Activated T-cell treated with anti-CD3 and anti-CD28 coated beads, Interleukin-2, amount 50 U/mL, for 72 hours (primary cell): ENCODE measurements at regions not wholly inside any gene's neighbourhood (a gene's known extent, or its start where the extent isn't known, plus 50 kb on each side); places are given as distances from the start of the nearest gene placed in this dataset.
"Not testable (repeated sequence)": the region's sequence is repeated elsewhere in the genome, so short reads cannot be mapped to it uniquely, and the experiment has no call there.

Experiments used
- ATAC-seq, 2 donors: fragments of 150-1000 bp; cut with Tn5 transposase; replicated peaks in 1 of 2; 2 replicates each; pipeline ENCODE4 v1.10.0; 2021; ENCODE audit warnings: moderate library complexity in 2 of 2, mild to moderate bottlenecking in 1 of 2
- DNase-seq, 2 donors: peaks; one replicate each; pipeline ENCODE4 v3.0.0; 2021 to 2022; ENCODE audit warnings: mixed read lengths in 1 of 2
- H3K27ac Mint-ChIP-seq: one replicate; pipeline ENCODE4 v1.8.0; 2022; ENCODE audit warnings: mild to moderate bottlenecking, moderate library complexity, mixed read lengths
- H3K27me3 Mint-ChIP-seq: one replicate; pipeline ENCODE4 v1.8.0; 2022; ENCODE audit warnings: low read depth, mixed read lengths
- H3K36me3 Mint-ChIP-seq, 2 donors: one replicate each; pipeline ENCODE4 v1.8.0; 2022; ENCODE audit warnings: mixed read lengths in 2 of 2, mild to moderate bottlenecking in 1 of 2; ENCODE audit not compliant: insufficient read depth in 2 of 2
- H3K4me1 Mint-ChIP-seq: one replicate; pipeline ENCODE4 v1.8.0; 2022; ENCODE audit warnings: low read depth, mixed read lengths
- H3K4me3 Mint-ChIP-seq, 2 donors: one replicate each; pipeline ENCODE4 v1.8.0; 2022; ENCODE audit warnings: mild to moderate bottlenecking in 2 of 2, mixed read lengths in 2 of 2, moderate library complexity in 2 of 2
- H3K9me3 Mint-ChIP-seq, 2 donors: one replicate each; pipeline ENCODE4 v1.8.0; 2022; ENCODE audit warnings: mixed read lengths in 2 of 2

DNA sequence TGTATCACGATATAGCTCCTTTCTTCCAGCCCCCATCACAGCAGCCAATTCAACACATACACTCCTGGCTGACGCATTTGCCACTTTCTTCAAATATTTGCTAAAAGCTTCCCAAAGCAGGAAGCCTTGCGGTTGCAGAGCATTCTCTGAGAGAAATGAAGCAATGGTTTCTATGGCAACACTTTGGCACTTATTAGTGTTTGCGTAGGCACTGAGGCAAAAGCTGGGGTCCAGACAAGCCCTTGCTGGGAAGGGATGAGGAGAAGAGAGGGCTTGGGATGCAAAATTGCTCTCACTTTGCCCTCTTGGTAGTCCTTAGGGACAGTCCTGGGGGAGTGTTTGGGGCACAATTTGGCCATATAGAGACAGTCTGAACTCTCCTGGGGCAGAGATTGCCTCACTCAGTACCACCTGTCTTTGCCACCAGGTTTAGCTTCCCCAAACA, 55.0 kb upstream of the PAK3 start:
- Mint-ChIP-seq H3K9me3 (no peaks in the 10 kb centered on the region), H3K36me3 (no peaks in the 10 kb centered on the region), H3K27ac (no peak overlapping the region), H3K4me3 (no peak overlapping the region), H3K4me1 (no peaks in the 10 kb centered on the region), H3K27me3 (peaks cover 23% of the 10 kb centered on the region)
- ATAC-seq (no peak), DNase-seq (no peak)

- Mint-ChIP-seq H3K27ac (no peak overlapping the region), H3K9me3 (no peaks in the 10 kb centered on the region), H3K27me3 (peaks cover 25% of the 10 kb centered on the region), H3K4me3 (no peak overlapping the region), H3K4me1 (no peaks in the 10 kb centered on the region), H3K36me3 (no peaks in the 10 kb centered on the region)
- ATAC-seq: no peak
- no peak for DNase-seq
These were observed 55.5 kb upstream of the PAK3 start for GRCh38 chrX:111040377-111041017.

- no peaks in the 10 kb centered on the region for H3K36me3 Mint-ChIP-seq
- ATAC-seq: no peak
- no peaks in the 10 kb centered on the region for H3K9me3 Mint-ChIP-seq
- H3K27ac Mint-ChIP-seq: no peak overlapping the region
- peaks cover 30% of the 10 kb centered on the region for H3K27me3 Mint-ChIP-seq
- H3K4me1 Mint-ChIP-seq: no peaks in the 10 kb centered on the region
- H3K4me3 Mint-ChIP-seq: no peak overlapping the region
- DNase-seq: no peak
These were observed 56.4 kb upstream of the PAK3 start for GRCh38 chrX:111039606-111040005.

GRCh38 chrX:111035991-111036390, 60.0 kb upstream of the PAK3 start:
- ATAC-seq: no peak
- no peaks in the 10 kb centered on the region for H3K9me3 Mint-ChIP-seq
- H3K27me3 Mint-ChIP-seq: peaks cover 38% of the 10 kb centered on the region
- no peak for DNase-seq
- H3K36me3 Mint-ChIP-seq: no peaks in the 10 kb centered on the region
- H3K4me3 Mint-ChIP-seq: no peak overlapping the region
- H3K4me1 Mint-ChIP-seq: no peaks in the 10 kb centered on the region
- H3K27ac Mint-ChIP-seq: no peak overlapping the region

- Mint-ChIP-seq H3K27ac (no peak overlapping the region), H3K36me3 (no peaks in the 10 kb centered on the region), H3K4me3 (no peak overlapping the region), H3K27me3 (peaks cover 45% of the 10 kb centered on the region), H3K4me1 (no peaks in the 10 kb centered on the region), H3K9me3 (no peaks in the 10 kb centered on the region)
- DNase-seq (no peak), ATAC-seq (no peak)
These were observed 60.7 kb upstream of the PAK3 start for GRCh38 chrX:111035256-111035655.

DNA sequence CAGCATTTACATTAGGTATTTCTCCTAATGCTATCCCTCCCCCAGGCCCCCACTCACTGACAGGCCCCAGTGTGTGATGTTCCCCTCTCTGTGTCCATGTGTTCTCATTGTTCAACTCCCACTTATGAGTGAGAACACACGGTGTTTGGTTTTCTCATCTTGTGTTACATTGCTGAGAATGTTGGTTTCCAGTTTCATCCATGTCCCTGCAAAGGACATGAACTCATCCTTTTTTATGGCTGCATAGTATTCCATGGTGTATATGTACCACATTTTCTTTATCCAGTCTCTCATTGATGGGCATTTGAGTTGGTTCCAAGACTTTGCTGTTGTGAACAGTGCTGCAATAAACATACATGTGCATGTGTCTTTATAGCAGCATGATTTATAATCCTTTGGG, 73.0 kb upstream of the PAK3 start:
- H3K27ac Mint-ChIP-seq, H3K4me3 Mint-ChIP-seq, H3K4me1 Mint-ChIP-seq, H3K36me3 Mint-ChIP-seq, ATAC-seq, H3K9me3 Mint-ChIP-seq, DNase-seq: not testable (repeated sequence)
- peaks cover 54% of the 10 kb centered on the region for H3K27me3 Mint-ChIP-seq

DNA sequence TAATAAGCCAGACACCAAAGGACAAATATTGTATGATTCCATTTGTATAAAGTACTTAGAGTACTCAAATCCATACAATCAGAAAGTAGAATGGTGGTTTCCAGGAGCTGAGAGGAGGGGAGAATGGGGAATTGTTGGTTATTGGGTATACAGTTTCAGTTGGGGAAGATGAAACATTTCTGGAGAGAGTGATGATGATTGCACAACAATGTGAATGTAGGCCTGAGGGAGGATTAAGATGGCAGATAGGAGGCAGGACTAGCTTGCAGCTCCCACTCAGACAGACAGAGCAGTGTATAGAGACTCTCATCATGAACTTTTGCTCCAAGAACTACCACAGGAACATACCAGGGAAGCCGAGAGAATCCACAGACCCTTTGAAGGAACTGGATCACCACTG, 75.7 kb upstream of the PAK3 start:
- Mint-ChIP-seq H3K36me3 (peaks cover 0 to 1% of the 10 kb centered on the region in 2 donors), H3K4me3 (no peak overlapping the region), H3K27ac (no peak overlapping the region), H3K9me3 (peaks cover 0 to 2% of the 10 kb centered on the region in 2 donors), H3K27me3 (peaks cover 64% of the 10 kb centered on the region), H3K4me1 (no peaks in the 10 kb centered on the region)
- DNase-seq (no peak), ATAC-seq (no peak)

DNA sequence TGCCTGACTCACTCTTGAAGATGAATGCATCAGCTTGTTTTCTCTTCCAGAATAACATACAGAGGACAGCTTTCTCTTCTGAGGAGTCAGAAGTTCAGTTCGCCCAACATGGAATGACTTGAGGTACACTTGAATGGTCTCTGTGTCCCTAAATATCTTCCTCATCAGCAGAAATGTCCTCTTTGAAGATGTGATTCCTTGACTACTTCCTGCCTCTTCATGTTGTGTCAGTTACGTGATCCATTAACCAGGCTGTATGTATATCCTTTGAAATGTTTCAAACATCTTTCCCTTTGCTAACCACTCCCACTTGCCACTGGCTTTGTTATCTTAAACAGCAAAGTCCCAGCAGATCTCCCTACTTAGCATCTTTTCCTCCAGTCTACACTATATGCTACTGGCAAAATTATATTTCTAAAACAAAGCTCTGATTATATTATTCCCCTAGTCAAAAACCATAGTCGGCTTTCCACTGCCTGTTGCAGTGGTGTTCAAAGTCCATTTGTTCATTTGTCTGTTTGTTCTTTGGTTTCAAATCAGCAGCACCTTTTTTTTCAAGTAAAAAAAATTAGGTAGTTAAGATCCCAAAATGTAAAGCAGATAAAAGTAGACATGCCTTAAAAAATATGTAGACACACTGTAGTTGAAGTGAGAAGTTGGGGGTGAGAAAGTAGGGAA, 82.1 kb upstream of the PAK3 start:
- H3K36me3 Mint-ChIP-seq: no peaks in the 10 kb centered on the region
- no peak for ATAC-seq
- no peak overlapping the region for H3K4me3 Mint-ChIP-seq
- no peaks in the 10 kb centered on the region for H3K4me1 Mint-ChIP-seq
- DNase-seq: no peak
- no peak overlapping the region for H3K27ac Mint-ChIP-seq
- peaks cover 62% of the 10 kb centered on the region for H3K27me3 Mint-ChIP-seq
- H3K9me3 Mint-ChIP-seq: no peaks in the 10 kb centered on the region

GRCh38 chrX:111010111-111010510, 85.9 kb upstream of the PAK3 start:
- Mint-ChIP-seq H3K4me1 (no peaks in the 10 kb centered on the region), H3K27ac (no peak overlapping the region), H3K4me3 (no peak overlapping the region), H3K36me3 (no peaks in the 10 kb centered on the region), H3K27me3 (peaks cover 51% of the 10 kb centered on the region), H3K9me3 (no peaks in the 10 kb centered on the region)
- ATAC-seq (no peak), DNase-seq (no peak)

DNA sequence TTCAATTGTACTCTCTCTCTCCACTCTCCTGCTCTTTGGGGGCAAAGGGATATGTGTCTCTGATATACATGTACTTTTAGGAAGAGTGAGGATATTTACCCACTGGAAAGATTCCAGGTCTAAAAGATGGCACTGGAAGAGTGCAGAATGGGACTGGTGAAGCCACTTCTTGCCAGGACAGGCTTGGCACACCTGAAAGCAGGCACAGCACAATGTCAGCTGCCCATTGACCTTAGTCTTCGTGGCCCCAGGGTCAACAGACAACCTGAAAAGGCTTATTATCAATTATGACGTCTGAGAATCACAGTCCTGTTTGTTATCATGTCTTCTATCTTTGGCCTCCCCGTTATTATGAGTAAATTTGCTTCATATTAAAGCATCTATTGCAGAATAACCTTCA, 86.7 kb upstream of the PAK3 start:
- H3K4me1 Mint-ChIP-seq: no peaks in the 10 kb centered on the region
- H3K9me3 Mint-ChIP-seq: no peaks in the 10 kb centered on the region
- ATAC-seq (no peak), DNase-seq (no peak)
- H3K4me3 Mint-ChIP-seq: no peak overlapping the region
- no peaks in the 10 kb centered on the region for H3K36me3 Mint-ChIP-seq
- peaks cover 55% of the 10 kb centered on the region for H3K27me3 Mint-ChIP-seq
- H3K27ac Mint-ChIP-seq: no peak overlapping the region

DNA sequence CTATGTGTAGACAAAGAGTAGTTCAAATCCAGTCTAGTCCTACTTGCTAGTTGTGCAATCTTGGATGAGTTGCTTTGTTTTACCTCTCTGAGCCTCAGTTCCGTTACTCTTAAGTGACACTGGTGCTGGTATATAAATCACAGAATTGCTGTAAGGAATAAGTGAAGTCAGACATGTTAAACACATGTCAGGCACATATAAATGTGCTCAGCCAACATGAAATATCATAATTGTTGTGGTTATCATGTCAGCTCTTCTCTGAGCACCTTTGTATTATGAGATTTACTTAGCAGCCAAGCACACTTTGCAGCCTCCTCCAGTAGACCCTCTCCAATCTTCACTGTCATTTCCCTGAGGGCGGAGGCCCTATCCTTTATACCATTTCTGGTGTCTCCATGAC, 87.9 kb upstream of the PAK3 start:
- no peaks in the 10 kb centered on the region for H3K4me1 Mint-ChIP-seq
- no peak overlapping the region for H3K4me3 Mint-ChIP-seq
- no peak overlapping the region for H3K27ac Mint-ChIP-seq
- H3K9me3 Mint-ChIP-seq: no peaks in the 10 kb centered on the region
- H3K27me3 Mint-ChIP-seq: peaks cover 66% of the 10 kb centered on the region
- no peaks in the 10 kb centered on the region for H3K36me3 Mint-ChIP-seq
- ATAC-seq (no peak), DNase-seq (no peak)

DNA sequence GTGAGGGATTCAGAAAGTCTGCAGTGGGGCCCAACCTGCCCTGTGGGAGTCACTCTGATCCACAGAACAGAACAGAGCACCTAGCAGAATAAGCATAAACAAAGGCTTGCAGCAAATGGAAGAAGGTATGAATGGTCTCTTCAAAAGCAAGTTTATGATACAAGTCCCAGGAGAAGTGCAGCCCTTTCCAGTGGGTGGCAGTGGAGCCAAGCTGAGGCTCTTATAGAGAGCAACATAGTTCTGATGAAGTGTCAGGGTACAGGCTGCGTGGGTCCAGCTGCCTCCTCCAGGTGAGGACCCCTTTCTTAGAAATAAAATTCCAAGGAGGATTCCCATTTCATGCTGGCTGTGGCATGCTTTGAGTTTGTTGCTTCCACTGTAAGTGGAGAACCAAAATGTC, 88.8 kb upstream of the PAK3 start:
- no peaks in the 10 kb centered on the region for H3K36me3 Mint-ChIP-seq
- no peaks in the 10 kb centered on the region for H3K9me3 Mint-ChIP-seq
- ATAC-seq (no peak), DNase-seq (no peak)
- no peaks in the 10 kb centered on the region for H3K4me1 Mint-ChIP-seq
- H3K27ac Mint-ChIP-seq: no peak overlapping the region
- H3K27me3 Mint-ChIP-seq: peaks cover 68% of the 10 kb centered on the region
- H3K4me3 Mint-ChIP-seq: no peak overlapping the region

GRCh38 chrX:111006116-111006515, 89.9 kb upstream of the PAK3 start:
- Mint-ChIP-seq H3K36me3 (no peaks in the 10 kb centered on the region), H3K27me3 (peaks cover 56% of the 10 kb centered on the region), H3K4me3 (no peak overlapping the region), H3K4me1 (no peaks in the 10 kb centered on the region), H3K27ac (no peak overlapping the region), H3K9me3 (no peaks in the 10 kb centered on the region)
- no peak for ATAC-seq
- DNase-seq: no peak

- H3K9me3 Mint-ChIP-seq: no peaks in the 10 kb centered on the region
- no peaks in the 10 kb centered on the region for H3K36me3 Mint-ChIP-seq
- DNase-seq (no peak), ATAC-seq (no peak)
- H3K4me1 Mint-ChIP-seq: no peaks in the 10 kb centered on the region
- H3K27me3 Mint-ChIP-seq: peaks cover 53% of the 10 kb centered on the region
- H3K4me3 Mint-ChIP-seq: no peak overlapping the region
- H3K27ac Mint-ChIP-seq: no peak overlapping the region
These were observed 90.8 kb upstream of the PAK3 start for GRCh38 chrX:111005166-111005565.
